NAMALWA (cell line): ENCODE measurements at regions not wholly inside any gene's neighbourhood (a gene's known extent, or its start where the extent isn't known, plus 50 kb on each side); places are given as distances from the start of the nearest gene placed in this dataset.
A peak's percentile ranks its signal among the peaks of the same experiment; 100 is the strongest.
"Not testable (repeated sequence)": the region's sequence is repeated elsewhere in the genome, so short reads cannot be mapped to it uniquely, and the experiment has no call there.

Source experiments
- DNase-seq: peaks from one replicate; pipeline ENCODE4 v3.0.0-alpha.2; 2015; ENCODE audit warnings: low spot score

DNA sequence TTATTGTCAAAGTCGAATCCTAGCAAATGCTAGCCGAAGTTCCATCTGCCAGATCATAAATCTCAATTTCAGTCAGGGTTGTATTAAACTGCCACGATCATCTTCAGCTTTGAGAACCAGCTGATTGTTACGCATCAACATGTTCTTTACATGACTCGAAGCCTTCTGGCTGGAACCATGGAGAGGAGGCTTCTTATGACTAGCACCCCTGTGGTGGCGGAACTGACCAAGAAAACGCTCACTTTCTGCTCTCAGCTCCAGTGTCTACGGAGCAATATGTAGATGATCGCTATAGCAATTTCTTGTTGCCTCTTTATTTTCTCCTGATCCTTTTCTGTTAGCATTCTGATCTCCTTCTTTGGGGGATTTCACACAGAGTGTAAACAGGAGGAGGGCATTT, 479.4 kb upstream of the SLC35B3 start:
- no peak for DNase-seq

DNA sequence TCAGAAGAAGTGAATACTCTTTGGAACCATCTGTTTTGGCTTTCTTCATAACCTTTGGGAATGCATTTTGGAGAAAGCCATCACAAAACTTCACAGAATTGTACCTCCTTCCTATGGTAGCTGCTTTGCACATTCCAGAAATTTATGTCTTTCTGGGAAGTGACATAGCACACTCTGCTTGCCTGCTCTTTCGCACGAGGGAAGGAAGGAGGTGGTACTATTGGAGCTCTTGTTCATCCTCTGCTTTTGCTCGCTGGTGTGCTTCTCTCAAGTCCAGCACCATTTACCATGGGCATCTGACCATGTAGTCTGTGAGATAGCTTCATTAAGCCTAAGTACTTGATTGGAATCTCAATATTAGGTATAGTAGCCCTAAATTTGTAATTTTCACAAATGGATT, 473.3 kb upstream of the SLC35B3 start:
- DNase-seq, result no peak

DNA sequence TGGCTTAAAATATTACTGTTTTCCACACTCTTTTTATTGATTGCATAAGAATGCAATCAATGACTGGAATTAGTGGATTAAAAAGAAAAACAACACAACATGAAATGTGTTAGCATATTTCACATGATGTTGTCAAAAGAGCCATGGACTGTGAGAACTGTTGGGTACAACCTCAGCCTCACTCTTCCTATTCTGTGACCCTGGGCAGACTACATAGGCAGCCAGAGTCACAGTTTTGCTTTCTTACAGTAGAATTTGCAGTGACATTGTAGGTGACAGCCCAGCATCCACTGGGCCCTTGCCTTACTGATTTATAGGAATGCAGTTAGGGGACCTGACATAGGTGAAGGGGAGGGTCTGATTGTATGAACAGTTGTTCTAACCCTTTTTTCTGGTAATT, 471.4 kb upstream of the SLC35B3 start:
- no peak for DNase-seq

DNA sequence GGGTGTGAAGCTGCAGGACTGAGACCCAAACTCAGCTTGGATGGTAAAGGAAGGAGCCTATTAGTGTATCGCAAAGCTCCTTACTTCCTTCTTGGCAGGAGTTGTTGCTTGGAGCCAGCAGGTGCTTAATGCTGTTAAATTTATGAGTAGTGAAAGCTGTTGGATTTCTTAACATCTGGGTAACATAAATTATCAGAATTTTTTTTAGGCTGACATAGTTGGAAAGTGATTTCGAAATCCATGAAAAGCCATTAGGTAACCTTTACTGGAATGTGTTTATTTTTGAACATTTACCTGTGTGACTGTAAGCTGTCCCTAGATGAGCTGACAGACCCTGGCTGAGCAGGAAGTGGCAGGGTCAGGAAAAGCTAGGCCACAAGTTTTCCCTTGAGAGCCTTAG, 470.4 kb upstream of the SLC35B3 start:
- no peak for DNase-seq

DNA sequence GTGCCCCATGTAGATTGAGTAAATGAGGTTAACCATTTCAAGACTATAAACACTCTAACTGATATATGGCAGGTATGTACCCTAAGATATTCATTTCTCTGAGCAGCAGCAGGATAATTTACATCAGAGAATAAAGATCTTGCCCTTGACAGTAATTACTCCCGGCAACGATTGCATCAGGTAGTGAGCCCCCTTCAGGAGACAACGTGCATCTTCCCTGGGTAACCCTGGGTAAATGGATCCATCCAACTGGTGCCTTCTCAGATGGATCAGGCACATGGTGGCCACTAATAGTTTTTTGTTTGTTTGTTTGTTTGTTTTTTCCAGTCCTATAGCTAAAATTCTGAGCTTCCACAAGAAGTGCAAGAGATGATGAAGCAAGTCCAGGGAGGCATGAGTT, 469.4 kb upstream of the SLC35B3 start:
- peak; percentile 59 for DNase-seq

DNA sequence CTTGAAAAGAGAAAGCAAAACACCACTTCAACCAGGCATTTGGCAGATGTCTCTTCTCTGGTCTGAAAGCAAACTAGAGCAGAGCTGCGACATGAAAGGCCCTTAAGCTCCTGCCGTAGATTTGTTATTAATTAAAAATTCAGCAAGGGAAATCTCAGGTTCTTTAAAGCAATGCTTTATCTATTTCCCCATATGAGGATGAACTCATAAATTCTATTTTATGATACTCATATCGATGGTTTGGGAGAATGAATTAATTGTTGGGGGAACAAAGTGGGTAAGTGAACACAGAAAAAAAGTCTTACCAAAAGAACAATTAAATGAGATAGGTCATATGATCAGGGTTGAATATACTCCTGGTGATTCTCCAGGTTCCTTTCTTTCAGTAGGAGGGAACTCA, 464.7 kb upstream of the SLC35B3 start:
- DNase-seq, result no peak

DNA sequence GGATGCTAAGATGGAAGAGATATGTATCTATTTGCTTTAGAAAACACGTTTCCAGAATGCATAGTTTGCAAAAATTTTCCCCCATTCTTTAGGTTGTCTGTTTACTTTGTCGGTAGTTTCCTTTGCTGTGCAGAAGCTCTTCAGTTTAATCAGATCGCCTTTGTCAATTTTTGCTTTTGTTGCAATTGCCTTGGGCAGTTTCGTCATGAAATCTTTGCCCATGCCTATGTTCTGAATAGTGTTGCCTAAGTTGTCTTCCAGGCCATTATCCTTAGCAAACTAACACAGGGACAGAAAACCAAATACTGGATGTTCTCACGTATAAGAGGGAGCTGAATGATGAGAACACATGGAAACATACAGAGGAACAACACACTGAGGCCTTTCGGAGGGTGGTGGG, 454.2 kb upstream of the SLC35B3 start:
- no peak for DNase-seq

DNA sequence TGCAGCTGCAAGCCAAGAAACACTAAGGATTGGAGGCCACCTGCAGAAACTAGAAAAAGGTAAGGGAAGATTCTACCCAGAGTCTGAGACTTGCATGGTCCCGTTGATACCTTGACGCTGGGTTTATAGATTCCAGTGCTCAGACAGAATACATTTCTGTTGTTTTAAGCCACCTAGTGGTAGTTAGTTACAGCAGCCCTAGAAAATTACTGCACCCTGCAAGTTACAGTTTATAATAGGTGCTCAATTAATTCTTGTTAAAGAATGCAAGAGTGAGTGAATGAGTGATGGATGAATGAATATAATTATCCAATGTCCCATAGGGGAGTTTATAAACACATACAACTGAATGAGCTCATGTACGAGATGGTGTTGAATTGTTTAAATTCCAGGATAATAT, 453.1 kb upstream of the SLC35B3 start:
- peak; percentile 29 for DNase-seq

DNA sequence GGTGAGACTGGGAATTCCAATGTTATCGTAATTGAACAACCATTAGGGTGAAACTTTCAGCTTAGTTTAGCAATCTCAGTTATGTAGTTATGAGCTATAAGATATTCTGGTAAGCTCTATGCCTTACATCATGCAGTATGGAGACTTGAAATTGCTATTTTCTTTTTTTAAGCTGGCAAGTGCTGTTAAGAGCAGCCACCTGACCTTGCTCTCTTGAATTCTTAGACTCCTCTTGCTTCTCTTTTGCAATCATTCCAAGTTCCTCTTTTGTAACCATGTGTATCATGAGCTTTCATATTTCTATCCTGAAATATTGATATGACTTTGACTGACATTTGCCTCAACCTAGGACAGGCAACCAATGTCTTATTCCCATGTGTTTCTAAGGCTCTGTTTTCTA, 446.3 kb upstream of the SLC35B3 start:
- no peak for DNase-seq

DNA sequence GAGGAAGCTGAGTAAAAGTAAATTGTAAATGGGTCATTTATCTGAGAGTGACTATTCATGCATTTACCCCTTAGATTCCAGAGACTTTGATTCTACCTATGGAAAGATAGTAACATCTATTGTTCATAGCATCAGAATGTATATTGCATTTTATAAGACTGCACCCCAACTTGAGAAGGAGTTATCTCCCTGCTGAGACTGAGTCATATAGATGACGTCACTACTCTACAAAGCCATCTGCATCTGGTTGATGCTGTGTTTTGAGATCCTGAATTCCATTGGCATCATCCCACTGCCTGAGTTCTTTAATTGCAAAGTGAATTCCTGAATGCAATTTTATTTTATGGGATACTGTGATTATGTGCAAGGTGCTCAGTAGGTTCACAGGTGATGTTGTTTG, 444.0 kb upstream of the SLC35B3 start:
- DNase-seq, result no peak

DNA sequence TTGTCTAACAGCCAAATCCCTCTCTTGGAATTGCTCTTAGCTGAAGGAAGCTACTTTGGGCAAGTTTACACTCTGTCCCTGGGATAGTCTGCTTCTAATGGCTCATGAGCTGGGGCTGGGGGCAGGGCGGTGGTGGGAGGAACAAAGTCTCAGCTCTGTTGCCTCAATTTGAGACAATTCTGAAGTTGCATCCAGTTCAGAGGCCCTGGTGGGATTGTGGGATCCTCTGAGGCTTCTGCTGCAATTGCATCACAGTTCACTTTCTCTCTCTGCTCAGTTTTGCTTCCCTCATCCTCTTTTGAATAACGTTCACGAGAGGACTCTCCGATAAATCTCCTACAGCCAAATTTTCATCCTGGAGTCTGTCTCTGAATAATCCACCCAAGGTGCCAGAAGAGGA, 440.6 kb upstream of the SLC35B3 start:
- no peak for DNase-seq

DNA sequence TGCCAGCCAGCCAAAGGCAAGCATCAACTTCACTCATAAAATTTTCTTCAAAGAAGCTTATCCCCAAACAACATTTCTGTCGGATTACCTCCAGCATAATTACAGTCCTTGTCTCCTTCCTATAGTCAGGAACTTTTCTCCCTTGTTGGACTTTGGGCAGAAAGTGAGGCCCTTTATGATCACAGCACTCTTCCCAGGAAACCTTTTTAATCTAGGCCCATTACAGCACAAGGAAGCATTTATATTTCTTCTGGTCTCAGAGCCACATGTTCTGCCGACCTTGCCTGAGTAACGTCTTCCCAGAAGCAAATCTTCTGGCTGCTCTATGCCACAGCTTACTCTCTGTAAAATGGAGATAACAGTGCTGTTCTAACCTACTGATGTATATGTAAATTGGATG, 437.2 kb upstream of the SLC35B3 start:
- DNase-seq, result no peak

DNA sequence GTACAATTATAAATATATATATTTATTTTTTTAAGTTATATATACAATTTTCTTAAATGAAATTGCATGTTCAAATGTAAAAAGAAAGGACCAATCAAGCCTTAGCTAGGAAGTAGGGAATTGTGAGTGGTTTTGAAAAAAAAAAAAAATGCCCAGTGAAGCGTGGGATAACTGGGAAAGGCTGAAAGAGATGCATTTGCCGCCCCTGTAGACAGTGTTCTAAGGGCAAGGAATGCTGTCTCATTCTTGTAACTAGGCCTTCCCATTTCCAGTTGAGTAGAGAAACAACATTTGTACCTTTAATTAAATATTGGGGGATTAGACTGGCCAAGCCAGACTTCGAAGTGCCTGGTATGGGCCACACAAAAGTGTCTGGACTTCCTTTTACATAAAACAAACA, 430.1 kb upstream of the SLC35B3 start:
- no peak for DNase-seq

DNA sequence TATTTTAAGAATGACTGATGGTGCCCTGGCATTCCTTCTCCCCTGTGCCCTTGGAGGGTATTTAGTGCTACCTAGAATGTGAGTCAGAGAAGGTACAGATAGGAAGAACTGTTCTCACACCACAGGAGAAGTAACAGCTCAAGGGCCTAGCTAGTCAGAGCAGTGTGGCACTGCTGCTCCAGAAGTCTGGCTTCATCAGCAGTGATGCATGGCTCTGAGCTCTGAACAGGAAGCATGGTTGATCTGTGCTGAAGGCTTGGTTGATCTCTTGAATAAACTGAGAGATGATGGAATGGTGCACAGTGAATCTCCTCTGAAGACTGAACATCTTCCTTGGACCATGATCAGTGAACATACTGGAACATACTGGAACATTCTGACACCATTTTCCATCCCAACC, 425.3 kb upstream of the SLC35B3 start:
- peak; percentile 15 for DNase-seq

DNA sequence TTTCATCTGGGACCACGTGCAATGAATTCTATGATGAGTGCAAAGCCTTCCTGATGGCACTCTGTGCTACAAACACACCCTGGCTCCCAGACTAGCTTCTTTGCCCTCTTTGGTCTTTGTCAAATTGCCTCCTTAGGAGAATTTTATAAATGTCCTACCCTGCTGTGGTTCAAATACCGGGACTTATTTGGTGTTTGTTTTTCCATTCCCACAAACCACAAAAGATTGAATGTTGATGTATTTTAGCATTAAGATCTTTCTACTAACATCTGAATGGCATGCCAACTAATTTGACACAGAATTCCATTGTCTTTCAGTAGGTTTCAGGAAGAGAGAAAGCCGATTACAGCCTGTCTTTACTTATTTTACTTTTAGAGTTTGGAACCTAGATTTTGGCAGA, 424.2 kb upstream of the SLC35B3 start:
- no peak for DNase-seq

DNA sequence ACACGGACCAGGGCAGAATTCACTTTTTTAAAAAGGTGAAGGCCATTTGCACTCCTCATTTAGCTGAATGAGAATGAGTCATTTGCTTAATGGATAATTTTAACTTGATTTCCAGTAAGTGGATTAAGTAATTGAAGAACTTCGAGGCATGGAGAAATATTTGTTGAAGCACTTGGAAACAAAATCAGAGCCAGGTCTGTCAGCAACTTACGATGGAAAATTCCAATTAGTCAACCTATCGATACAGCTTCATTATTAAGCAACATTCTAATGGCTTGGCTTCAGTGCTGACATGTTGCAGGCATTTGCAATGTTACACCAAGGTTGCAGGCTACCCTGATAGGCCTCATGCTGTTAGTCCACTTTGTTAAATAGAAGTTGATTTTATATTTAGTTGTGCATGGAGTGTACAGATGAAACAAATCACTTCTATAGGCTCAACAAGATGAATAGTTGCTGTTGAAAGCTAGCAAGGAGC, 423.5 kb upstream of the SLC35B3 start:
- no peak for DNase-seq

DNA sequence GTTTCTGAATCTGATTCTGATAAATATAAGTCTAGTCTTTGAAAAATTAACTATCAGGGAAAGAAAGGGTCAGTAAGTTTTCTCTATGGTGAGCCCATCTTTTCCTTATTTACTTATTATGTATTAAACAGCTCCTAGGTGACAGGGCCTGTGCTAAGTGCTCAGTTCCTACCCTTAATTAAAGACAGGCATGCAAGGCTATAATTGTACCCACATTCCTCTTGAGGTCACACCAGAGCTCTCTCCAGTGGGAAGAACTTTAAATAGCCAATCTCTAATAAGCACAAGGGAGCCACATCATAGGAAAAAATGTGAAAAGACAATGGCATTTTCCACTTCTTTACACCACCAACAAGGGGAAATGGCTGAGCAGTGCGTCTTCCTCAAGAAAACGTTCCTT, 421.8 kb upstream of the SLC35B3 start:
- DNase-seq, result no peak

DNA sequence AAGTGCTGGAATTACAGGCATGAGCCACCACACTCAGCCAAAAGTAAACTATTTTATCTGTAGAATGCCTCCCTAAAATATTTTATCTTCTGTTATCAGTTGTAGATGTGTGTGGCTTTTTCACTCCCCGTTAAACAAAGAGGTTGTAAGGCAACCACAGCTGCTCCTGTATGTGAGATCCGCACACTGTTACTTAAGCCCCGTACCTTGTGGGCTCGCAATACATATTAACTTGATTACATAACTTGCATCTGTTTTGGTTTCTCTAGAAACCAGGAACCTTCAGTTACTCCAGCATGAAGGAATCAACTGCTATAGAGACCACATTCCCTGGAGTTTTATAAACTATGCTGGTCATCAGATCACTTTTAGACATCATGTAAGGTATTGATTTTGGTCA, 420.1 kb upstream of the SLC35B3 start:
- no peak for DNase-seq

DNA sequence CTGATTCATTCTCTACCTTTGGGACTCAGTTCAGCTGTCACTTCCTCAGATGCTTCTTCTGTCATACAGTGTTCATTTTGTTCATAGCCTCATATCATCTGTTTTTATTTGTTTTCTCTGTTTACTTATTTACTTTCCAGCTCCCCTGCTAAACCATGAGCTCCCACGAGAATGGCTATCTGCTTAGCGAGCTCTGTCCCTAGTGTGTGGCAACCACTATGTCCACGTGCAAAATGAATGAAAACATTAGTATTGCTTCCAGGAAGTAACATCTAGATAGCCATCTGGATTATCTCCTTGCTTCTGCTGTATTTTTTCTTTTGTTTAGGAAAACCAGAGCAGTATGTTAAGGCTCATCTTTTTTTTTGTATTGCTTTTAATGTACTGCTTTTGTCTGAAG, 417.0 kb upstream of the SLC35B3 start:
- no peak for DNase-seq

DNA sequence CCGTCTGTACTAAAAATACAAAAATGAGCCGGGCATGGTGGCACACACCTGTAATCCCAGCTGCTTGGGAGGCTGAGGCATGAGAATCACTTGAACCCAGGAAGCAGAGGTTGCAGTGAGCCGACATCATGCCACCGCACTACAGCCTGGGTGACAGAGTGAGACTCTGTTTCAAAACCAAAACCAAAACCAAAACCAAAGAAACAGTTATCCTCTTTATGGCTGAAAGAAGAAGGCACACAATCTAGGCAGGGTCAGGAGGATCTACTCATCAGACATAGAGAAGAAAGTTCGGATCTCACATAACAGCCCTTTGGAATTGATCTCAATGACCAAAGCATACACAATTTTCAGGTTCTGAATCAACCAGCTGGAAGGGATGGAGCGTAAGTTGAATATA, 411.3 kb upstream of the SLC35B3 start:
- DNase-seq, result not testable (repeated sequence)

DNA sequence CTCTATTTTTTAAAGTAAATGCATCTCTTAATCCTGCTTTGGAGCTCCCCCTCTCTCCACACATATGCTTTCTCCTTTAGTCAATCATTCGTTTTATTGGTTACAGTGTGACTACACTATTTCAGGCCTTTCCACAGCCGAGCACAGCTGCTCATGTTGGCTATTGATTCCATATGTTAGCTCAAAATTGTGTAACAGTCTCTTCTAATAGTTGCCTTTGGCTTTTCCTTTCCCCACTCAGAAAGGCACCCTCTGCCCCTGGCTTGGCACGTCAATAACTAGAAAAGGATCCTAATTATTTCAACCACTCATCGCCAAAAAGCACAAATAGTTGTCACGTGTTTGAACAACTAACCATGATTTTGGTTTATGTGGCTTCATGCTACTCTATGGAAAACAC, 410.3 kb upstream of the SLC35B3 start:
- no peak for DNase-seq

DNA sequence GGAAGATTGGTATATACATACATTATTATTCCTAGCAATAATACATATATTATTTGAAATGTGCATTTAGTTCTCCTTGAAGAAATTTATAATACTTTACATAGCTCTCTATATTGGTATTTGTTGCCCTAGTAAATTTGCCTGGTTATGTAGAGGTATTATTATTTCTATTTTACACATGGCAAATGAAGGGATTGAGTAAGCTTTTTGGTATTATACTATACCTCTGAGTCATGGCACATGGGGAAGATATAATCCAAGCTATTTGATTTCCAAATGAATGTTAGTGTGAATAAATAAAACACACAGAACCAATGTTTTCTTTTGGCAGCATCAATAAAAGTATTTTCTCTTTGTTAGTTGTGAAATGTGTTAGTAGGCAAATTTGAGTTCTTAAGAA, 409.6 kb upstream of the SLC35B3 start:
- DNase-seq, result no peak

DNA sequence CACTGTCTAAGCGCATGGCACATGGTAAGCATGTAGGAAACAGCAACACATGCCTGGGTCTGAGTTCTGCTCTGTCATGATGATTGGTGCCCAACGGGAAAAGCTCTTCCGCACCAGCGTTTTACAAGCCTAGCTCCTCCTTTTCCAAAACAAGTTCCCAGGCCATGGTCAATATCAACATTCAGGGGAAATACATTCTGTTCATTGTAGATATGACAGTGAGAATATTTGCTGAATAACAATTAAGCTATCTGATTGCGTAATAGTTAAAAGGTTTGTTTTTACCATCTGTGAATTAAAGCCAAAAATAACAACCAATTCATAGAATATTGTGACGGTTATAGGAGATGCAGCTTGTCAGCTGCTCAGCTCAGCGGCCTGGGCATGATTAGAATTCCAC, 404.3 kb upstream of the SLC35B3 start:
- no peak for DNase-seq

DNA sequence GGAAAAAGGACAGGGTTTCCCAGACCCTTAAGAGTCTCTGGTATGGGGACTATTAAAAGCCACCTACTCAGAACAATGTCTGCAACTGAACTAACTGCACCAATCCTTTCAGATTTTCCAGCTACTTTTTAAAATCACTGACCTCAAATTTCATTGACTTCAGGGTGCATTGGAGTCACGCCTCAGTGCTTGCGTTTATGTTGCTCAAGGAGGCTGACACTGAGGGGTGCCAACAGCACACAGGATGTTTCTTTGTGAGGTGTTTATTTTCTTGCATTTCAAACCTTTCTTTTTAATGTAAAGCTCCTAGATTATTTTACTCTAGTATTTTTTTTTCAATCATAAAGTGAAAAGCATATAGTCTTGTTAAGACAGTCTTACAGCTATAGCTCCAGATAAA, 402.0 kb upstream of the SLC35B3 start:
- DNase-seq, result no peak

DNA sequence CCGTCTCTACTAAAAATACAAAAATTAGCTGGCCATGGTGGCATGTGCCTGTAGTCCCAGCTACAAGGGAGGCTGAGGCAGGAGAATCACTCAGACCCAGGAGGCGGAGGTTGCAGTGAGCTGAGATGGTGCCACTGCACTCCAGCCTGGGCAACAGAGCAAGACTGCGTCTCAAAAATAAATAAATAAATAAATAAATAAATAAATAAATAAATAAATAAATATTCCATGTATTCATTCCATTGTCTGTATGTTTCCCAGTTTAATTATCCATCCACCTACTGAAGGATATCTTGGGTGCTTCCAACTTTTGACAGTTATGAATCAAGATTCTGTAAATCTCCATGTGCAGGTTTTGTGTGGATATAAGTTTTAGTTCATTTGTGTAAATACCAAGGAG, 397.4 kb upstream of the SLC35B3 start:
- not testable (repeated sequence) for DNase-seq
